ENCODE measurements at regions not wholly inside any gene's neighbourhood (a gene's known extent, or its start where the extent isn't known, plus 50 kb on each side); places are given as distances from the start of the nearest gene placed in this dataset.

- H3K4me3 ChIP-seq (ENCODE audit: low read depth, low read length) = no peak overlapping the region
- in situ Hi-C loops (cut with HindIII; ENCODE audit: low sequenced_read_pairs) = no loop called here
- peak; percentile 51 for DNase-seq (ENCODE audit: low read depth, low spot score)
- TF ChIP-seq, protein P1, sequence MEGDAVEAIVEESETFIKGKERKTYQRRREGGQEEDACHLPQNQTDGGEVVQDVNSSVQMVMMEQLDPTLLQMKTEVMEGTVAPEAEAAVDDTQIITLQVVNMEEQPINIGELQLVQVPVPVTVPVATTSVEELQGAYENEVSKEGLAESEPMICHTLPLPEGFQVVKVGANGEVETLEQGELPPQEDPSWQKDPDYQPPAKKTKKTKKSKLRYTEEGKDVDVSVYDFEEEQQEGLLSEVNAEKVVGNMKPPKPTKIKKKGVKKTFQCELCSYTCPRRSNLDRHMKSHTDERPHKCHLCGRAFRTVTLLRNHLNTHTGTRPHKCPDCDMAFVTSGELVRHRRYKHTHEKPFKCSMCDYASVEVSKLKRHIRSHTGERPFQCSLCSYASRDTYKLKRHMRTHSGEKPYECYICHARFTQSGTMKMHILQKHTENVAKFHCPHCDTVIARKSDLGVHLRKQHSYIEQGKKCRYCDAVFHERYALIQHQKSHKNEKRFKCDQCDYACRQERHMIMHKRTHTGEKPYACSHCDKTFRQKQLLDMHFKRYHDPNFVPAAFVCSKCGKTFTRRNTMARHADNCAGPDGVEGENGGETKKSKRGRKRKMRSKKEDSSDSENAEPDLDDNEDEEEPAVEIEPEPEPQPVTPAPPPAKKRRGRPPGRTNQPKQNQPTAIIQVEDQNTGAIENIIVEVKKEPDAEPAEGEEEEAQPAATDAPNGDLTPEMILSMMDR (IDR thresholded peaks at IDR 0.05; ENCODE audit: low read depth, low read length) = no peak
Observed at GRCh38 chr11:92276773-92277172, 52.2 kb downstream of the FAT3 start.

DNA sequence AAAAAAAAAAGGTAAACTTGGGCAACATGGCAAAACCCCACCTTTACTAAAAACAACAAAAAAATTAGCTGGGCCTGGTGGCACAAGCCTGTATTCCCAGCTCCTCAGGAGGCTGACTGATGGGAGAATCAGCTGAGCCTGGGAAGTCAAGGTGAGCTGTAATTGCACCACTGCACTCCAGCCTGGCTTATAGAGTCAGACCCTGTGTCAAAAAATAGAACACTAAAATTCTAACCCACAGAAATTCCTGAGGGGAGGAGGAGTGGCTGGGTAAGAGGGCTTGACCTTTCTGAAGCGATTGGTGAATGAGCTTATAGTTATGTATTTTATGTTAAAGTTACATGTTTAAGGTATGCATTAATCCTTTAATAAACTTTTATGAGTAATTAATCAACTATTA is 53.3 kb downstream of the FAT3 start:
- no peak overlapping the region for H3K4me3 ChIP-seq (ENCODE audit: low read depth, low read length)
- no peak for DNase-seq (ENCODE audit: low read depth, low spot score)
- in situ Hi-C loops (cut with HindIII; ENCODE audit: low sequenced_read_pairs) = no loop called here
- TF ChIP-seq, protein P1 (IDR thresholded peaks at IDR 0.05; ENCODE audit: low read depth, low read length) = no peak

GRCh38 chr11:92278791-92279433 is 54.3 kb downstream of the FAT3 start:
- in situ Hi-C loops (cut with HindIII; ENCODE audit: low sequenced_read_pairs) = no loop called here
- TF ChIP-seq, protein P1 (IDR thresholded peaks at IDR 0.05; ENCODE audit: low read depth, low read length) = no peak
- DNase-seq (ENCODE audit: low read depth, low spot score) = no peak
- H3K4me3 ChIP-seq (ENCODE audit: low read depth, low read length) = no peak overlapping the region

- TF ChIP-seq, protein P1 (IDR thresholded peaks at IDR 0.05; ENCODE audit: low read depth, low read length) = no peak
- DNase-seq (ENCODE audit: low read depth, low spot score) = no peak
- in situ Hi-C loops (cut with HindIII; ENCODE audit: low sequenced_read_pairs) = no loop called here
- H3K4me3 ChIP-seq (ENCODE audit: low read depth, low read length) = no peak overlapping the region
Observed at GRCh38 chr11:92284107-92284506, 59.5 kb downstream of the FAT3 start.

GRCh38 chr11:92284558-92284957 is 59.9 kb downstream of the FAT3 start:
- no peak overlapping the region for H3K4me3 ChIP-seq (ENCODE audit: low read depth, low read length)
- in situ Hi-C loops (cut with HindIII; ENCODE audit: low sequenced_read_pairs) = no loop called here
- DNase-seq (ENCODE audit: low read depth, low spot score) = no peak
- TF ChIP-seq, protein P1 (IDR thresholded peaks at IDR 0.05; ENCODE audit: low read depth, low read length) = no peak

DNA sequence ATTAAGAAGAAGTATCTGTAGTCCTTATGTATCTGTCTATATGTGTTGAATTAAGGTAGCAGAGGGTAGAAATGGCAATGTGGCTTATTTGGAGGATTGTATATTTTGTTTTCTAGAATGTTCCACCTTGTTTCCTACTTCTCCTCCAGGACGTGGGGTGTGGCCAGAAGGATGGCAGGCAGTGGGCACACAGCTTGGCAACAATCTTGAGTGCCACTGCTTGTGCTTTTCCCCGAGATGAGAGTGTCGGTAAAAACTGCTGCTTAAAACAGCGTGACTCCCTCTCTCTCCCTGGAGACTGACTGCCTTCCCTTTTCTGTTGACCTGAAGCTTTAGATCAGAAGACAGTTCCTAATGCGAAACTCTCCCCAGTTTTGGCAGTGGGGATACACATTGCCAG is 61.2 kb downstream of the FAT3 start:
- in situ Hi-C loops (cut with HindIII; ENCODE audit: low sequenced_read_pairs) = no loop called here
- DNase-seq (ENCODE audit: low read depth, low spot score) = no peak
- TF ChIP-seq, protein P1 (IDR thresholded peaks at IDR 0.05; ENCODE audit: low read depth, low read length) = no peak
- H3K4me3 ChIP-seq (ENCODE audit: low read depth, low read length) = no peak overlapping the region

All from astrocyte of the spinal cord (primary cell).